Heart right ventricle (tissue), 16 donors: ENCODE measurements at regions not wholly inside any gene's neighbourhood (a gene's known extent, or its start where the extent isn't known, plus 50 kb on each side); places are given as distances from the start of the nearest gene placed in this dataset.

Experiments used
- ATAC-seq, 8 donors: fragments of 200-7000 bp; cut with Tn5 transposase; one replicate each; pipeline ENCODE4 v1.9.1; 2020; ENCODE audit warnings: mild to moderate bottlenecking in 8 of 8, moderate library complexity in 8 of 8, moderate number of reproducible peaks in 1 of 8
- DNase-seq, 2 donors: peaks; one replicate each; pipeline ENCODE4 v3.0.0-alpha.2; 2020
- H3K27ac ChIP-seq, 10 donors: fragments of 200-600 bp; sonication (generic) in 2 of 10; one replicate each; pipeline versions ENCODE4 v1.5.0 to v1.8.0; 2020 to 2022; ENCODE audit warnings: mild to moderate bottlenecking in 3 of 10
- H3K27me3 ChIP-seq, 7 donors: fragments of 200-600 bp; one replicate each; pipeline ENCODE4 v1.8.0; 2021 to 2022; ENCODE audit warnings: mild to moderate bottlenecking in 2 of 7
- H3K36me3 ChIP-seq, 9 donors: fragments of 200-600 bp; sonication (generic) in 1 of 9; one replicate each; pipeline versions ENCODE4 v1.5.0 to v1.8.0; 2020 to 2022; ENCODE audit warnings: mild to moderate bottlenecking in 2 of 9
- H3K4me1 ChIP-seq, 9 donors: fragments of 200-600 bp; sonication (generic) in 1 of 9; one replicate each; pipeline versions ENCODE4 v1.5.0 to v1.8.0; 2020 to 2022; ENCODE audit warnings: mild to moderate bottlenecking in 4 of 9
- H3K4me3 ChIP-seq, 10 donors: fragments of 200-600 bp; sonication (generic) in 2 of 10; one replicate each; pipeline versions ENCODE4 v1.5.0 to v1.8.0; 2020 to 2022; ENCODE audit warnings: mild to moderate bottlenecking in 7 of 10, moderate library complexity in 2 of 10
- H3K9me3 ChIP-seq, 11 donors: fragments of 200-600 bp in 10 of 11; sonication (generic) in 2 of 11; one replicate each; pipeline versions ENCODE4 v1.5.0 to v1.8.0; 2013 to 2022; ENCODE audit warnings: mild to moderate bottlenecking in 2 of 11, control low read depth in 1 of 11, moderate library complexity in 1 of 11
- CTCF ChIP-seq, 9 donors: fragments of 200-600 bp; sonication (generic) in 2 of 9; IDR thresholded peaks; one replicate each; pipeline versions ENCODE4 v1.5.0 to v1.8.0; 2021 to 2022; ENCODE audit warnings: antibody characterized with exemption in 9 of 9, mild to moderate bottlenecking in 5 of 9, moderate library complexity in 1 of 9
- WGBS, 2 donors: extraction: QIAGEN DNeasy Blood & Tissue Kit; methylation state at CpG; one replicate each; pipeline ENCODE4 v1.1.7; 2013; ENCODE audit warnings: inconsistent platforms in 1 of 2; 5-methylcytosine and 5-hydroxymethylcytosine counted together
- intact Hi-C, 10 donors: fragments of 100-400 bp; cut with DNase I; formaldehyde crosslinking; loops; one replicate each; pipeline versions ENCODE4 v1.11.1 to v1.14.2; 2022
- donor health status: Arrhythmogenic right ventricular cardiomyopathy.
- donor health status: ischemic (EF 13 %, LVEDD 7.1; RV severe dilation, severe dysfunction).
- donor health status: healthy with polysubstance abuse.
- donor health status: DM: no; HTN: yes; CAD: no.
- donor health status: DM: no; HTN: no; CAD: no.
- donor health status: ischemic (EF 25% LVEDD 6.9; RV normal size, moderate dysfunction).
- donor health status: ischemic (EF 25% LVEDD 5.7; RV mildly dilated, moderate dysfunction).
- donor health status: healthy.
- donor health status: DM: yes; HTN: yes; CAD: no.
- donor health status: Ischemic cardiomyopathy.
- donor health status: ischemic (EF 35%, LVEDD 5.7; RV mildly dilated, moderate dysfunction).
- donor health status: nonischemic (EF 11% LVEDD 7.7; RV severe dilation, severe dysfunction).
- donor health status: DM: yes; HTN: yes; CAD: no.
- donor health status: PGD.
- donor health status: ischemic (EF 29% LVEDD 5.4; RV normal size, mild dysfunction).
- donor health status: nonischemic (EF 23%, LVEDD 6.1; RV moderate dilation, normal function).

GRCh38 chr3:117286488-117286887, 576.9 kb downstream of the TUSC7 start:
- Histone ChIP-seq H3K4me3 (no peak overlapping the region), H3K27ac (no peak overlapping the region), H3K36me3 (no peaks in the 10 kb centered on the region), H3K27me3 (no peaks in the 10 kb centered on the region), H3K4me1 (no peaks in the 10 kb centered on the region), H3K9me3 (no peaks in the 10 kb centered on the region)
- DNase-seq (no peak), ATAC-seq (no peak)
- intact Hi-C loops: no loop called here
- no peak for TF ChIP-seq CTCF (IDR thresholded peaks at IDR 0.05)

- Histone ChIP-seq H3K27me3 (no peaks in the 10 kb centered on the region), H3K4me1 (no peaks in the 10 kb centered on the region), H3K9me3 (no peaks in the 10 kb centered on the region), H3K36me3 (no peaks in the 10 kb centered on the region), H3K4me3 (no peak overlapping the region), H3K27ac (no peak overlapping the region)
- intact Hi-C loops: no loop called here
- whole genome bisulfite sequencing, 2 donors: 67 to 86% methylated on average over 4 of the region's 4 CpGs
- ATAC-seq: no peak
- TF ChIP-seq CTCF (IDR thresholded peaks at IDR 0.05): no peak
- DNase-seq: no peak
These were observed 578.0 kb downstream of the TUSC7 start for GRCh38 chr3:117287602-117288001.

- H3K36me3 ChIP-seq: no peaks in the 10 kb centered on the region
- no peak overlapping the region for H3K4me3 ChIP-seq
- no peaks in the 10 kb centered on the region for H3K27me3 ChIP-seq
- no peak overlapping the region for H3K27ac ChIP-seq
- intact Hi-C loops: no loop called here
- no peaks in the 10 kb centered on the region for H3K9me3 ChIP-seq
- H3K4me1 ChIP-seq: no peaks in the 10 kb centered on the region
- no peak for ATAC-seq
- TF ChIP-seq CTCF (IDR thresholded peaks at IDR 0.05): no peak
- WGBS, 2 donors: 39 to 41% methylated on average over 1 of the region's 1 CpG
- DNase-seq: no peak
These were observed 581.9 kb downstream of the TUSC7 start for GRCh38 chr3:117291476-117291875.

- Histone ChIP-seq H3K36me3 (no peaks in the 10 kb centered on the region), H3K4me1 (no peaks in the 10 kb centered on the region), H3K4me3 (no peak overlapping the region), H3K27me3 (no peaks in the 10 kb centered on the region), H3K27ac (no peak overlapping the region), H3K9me3 (peaks cover 0 to 2% (median 0%) of the 10 kb centered on the region in 11 donors)
- intact Hi-C loops: no loop called here
- TF ChIP-seq CTCF (IDR thresholded peaks at IDR 0.05): no peak
- DNase-seq: no peak
- ATAC-seq: no peak
- WGBS, 2 donors: 75% methylated on average over 1 of the region's 1 CpG
These were observed 587.5 kb downstream of the TUSC7 start for GRCh38 chr3:117297065-117297464.

- TF ChIP-seq CTCF (IDR thresholded peaks at IDR 0.05): no peak
- Histone ChIP-seq H3K27ac (no peak overlapping the region), H3K9me3 (peaks cover 0 to 2% (median 0%) of the 10 kb centered on the region in 11 donors), H3K27me3 (no peaks in the 10 kb centered on the region), H3K4me3 (no peak overlapping the region), H3K4me1 (no peaks in the 10 kb centered on the region), H3K36me3 (no peaks in the 10 kb centered on the region)
- no peak for ATAC-seq
- intact Hi-C loops: no loop called here
- 75 to 77% methylated on average over 2 of the region's 2 CpGs for WGBS, 2 donors
- DNase-seq: no peak
These were observed 588.0 kb downstream of the TUSC7 start for GRCh38 chr3:117297541-117297940.
